HepG2 (cell line): ENCODE measurements at regions not wholly inside any gene's neighbourhood (a gene's known extent, or its start where the extent isn't known, plus 50 kb on each side); places are given as distances from the start of the nearest gene placed in this dataset.

Experiments
- HOXA9 ChIP-seq: sonication (generic); formaldehyde crosslinking; IDR thresholded peaks from 2 replicates; pipeline ENCODE4 v1.8.1; 2022; ENCODE audit warnings: missing genetic modification reagents, mild to moderate bottlenecking, moderate library complexity, borderline replicate concordance
- NONO ChIP-seq, 2 experiments: fragments of 450-650 bp in 1 of 2; sonication (generic) in 1 of 2; formaldehyde crosslinking in 1 of 2; IDR thresholded peaks in 1 of 2; conservative IDR thresholded peaks in 1 of 2; 2 replicates each; pipeline versions ENCODE4 v1.6.1 to v1.8.0; 2017 to 2022; ENCODE audit warnings: mild to moderate bottlenecking in 1 of 2, missing genetic modification reagents in 1 of 2, moderate library complexity in 1 of 2
- ZNF354B ChIP-seq: sonication (generic); formaldehyde crosslinking; IDR thresholded peaks from 2 replicates; pipeline ENCODE4 v1.8.0; 2022; ENCODE audit warnings: mild to moderate bottlenecking, missing genetic modification reagents
- ZNF883 ChIP-seq: sonication (generic); formaldehyde crosslinking; IDR thresholded peaks from 2 replicates; pipeline ENCODE4 v1.5.1; 2020; ENCODE audit warnings: mild to moderate bottlenecking, missing genetic modification reagents; ENCODE audit errors: not compliant biosample characterization
- TF ChIP-seq, protein P1 (sequence below): sonication (generic); formaldehyde crosslinking; IDR thresholded peaks from 2 replicates; pipeline ENCODE4 v1.5.0; 2020; ENCODE audit warnings: mild to moderate bottlenecking, missing genetic modification reagents, borderline replicate concordance
- TF ChIP-seq, protein P2 (sequence below): sonication (generic); formaldehyde crosslinking; IDR thresholded peaks from 2 replicates; pipeline ENCODE4 v1.4.0; 2020; ENCODE audit warnings: missing genetic modification reagents

DNA sequence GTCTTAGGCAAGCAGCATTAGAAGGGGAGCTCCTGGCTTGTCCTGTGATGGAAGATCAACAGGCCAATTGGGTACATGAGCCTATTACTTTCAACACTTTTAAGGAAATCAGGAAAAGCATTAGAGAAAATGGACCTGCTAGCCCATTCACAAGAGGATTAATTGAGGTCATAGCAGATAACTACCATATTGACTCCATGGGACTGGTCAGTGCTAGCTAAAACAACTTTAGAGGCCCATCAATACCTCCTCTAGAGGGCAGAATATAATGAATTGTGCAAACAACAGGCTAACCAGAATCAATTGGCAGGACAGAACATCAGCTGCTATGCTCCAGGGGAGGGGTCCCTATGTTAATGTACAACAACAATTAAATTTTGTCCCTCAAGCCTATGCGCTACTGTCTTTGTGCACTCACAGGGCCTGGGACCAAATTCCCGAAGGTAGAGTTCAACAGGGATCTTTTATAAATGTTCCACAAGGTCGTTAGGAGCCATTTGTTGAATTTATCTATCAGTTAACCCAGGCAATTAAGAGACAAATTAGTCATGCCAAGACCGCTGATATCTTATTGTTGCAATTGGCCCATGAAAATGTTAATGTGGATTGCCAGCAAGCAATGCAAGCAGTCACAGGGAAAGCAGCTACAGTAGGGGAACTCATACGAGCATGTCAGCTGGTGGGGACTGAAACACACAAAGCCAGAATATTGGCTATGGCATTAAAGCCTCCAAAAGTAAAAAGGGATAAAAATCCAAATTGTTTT lies 106.6 kb upstream of the BTN3A2 start (continued):
- TF ChIP-seq, protein P1, sequence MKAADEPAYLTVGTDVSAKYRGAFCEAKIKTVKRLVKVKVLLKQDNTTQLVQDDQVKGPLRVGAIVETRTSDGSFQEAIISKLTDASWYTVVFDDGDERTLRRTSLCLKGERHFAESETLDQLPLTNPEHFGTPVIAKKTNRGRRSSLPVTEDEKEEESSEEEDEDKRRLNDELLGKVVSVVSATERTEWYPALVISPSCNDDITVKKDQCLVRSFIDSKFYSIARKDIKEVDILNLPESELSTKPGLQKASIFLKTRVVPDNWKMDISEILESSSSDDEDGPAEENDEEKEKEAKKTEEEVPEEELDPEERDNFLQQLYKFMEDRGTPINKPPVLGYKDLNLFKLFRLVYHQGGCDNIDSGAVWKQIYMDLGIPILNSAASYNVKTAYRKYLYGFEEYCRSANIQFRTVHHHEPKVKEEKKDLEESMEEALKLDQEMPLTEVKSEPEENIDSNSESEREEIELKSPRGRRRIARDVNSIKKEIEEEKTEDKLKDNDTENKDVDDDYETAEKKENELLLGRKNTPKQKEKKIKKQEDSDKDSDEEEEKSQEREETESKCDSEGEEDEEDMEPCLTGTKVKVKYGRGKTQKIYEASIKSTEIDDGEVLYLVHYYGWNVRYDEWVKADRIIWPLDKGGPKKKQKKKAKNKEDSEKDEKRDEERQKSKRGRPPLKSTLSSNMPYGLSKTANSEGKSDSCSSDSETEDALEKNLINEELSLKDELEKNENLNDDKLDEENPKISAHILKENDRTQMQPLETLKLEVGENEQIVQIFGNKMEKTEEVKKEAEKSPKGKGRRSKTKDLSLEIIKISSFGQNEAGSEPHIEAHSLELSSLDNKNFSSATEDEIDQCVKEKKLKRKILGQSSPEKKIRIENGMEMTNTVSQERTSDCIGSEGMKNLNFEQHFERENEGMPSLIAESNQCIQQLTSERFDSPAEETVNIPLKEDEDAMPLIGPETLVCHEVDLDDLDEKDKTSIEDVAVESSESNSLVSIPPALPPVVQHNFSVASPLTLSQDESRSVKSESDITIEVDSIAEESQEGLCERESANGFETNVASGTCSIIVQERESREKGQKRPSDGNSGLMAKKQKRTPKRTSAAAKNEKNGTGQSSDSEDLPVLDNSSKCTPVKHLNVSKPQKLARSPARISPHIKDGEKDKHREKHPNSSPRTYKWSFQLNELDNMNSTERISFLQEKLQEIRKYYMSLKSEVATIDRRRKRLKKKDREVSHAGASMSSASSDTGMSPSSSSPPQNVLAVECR (CRISPR knock-in tag) = no peak
- no peak for TF ChIP-seq ZNF883 (CRISPR knock-in tag)
- TF ChIP-seq HOXA9 (CRISPR knock-in tag) = no peak
- TF ChIP-seq, protein P2, sequence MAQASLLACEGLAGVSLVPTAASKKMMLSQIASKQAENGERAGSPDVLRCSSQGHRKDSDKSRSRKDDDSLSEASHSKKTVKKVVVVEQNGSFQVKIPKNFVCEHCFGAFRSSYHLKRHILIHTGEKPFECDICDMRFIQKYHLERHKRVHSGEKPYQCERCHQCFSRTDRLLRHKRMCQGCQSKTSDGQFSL (CRISPR knock-in tag) = no peak
- no peak for TF ChIP-seq NONO (IDR thresholded peaks at IDR 0.05)
- TF ChIP-seq NONO (CRISPR knock-in tag; conservative IDR thresholded peaks at IDR 0.05) = no peak
- no peak for TF ChIP-seq ZNF354B (CRISPR knock-in tag)
